Prostate gland (tissue), 2 donors: ENCODE measurements at regions not wholly inside any gene's neighbourhood (a gene's known extent, or its start where the extent isn't known, plus 50 kb on each side); places are given as distances from the start of the nearest gene placed in this dataset.

Experiments
- CTCF ChIP-seq, 4 experiments: fragments of 200-600 bp in 2 of 4; fragments of 450-650 bp in 2 of 4; sonication (generic) in 2 of 4; IDR thresholded peaks; 1 replicate in 3 of 4; 2 replicates in 1 of 4; pipeline ENCODE4 v1.5.1; 2016 to 2019; ENCODE audit warnings: antibody characterized with exemption in 4 of 4, mild to moderate bottlenecking in 2 of 4, moderate library complexity in 2 of 4
- POLR2AphosphoS5 ChIP-seq: sonication (generic); formaldehyde crosslinking; IDR thresholded peaks from one replicate; pipeline ENCODE4 v1.6.1; 2017; ENCODE audit warnings: antibody characterized with exemption

GRCh38 chrX:15072880-15073279 lies 197.0 kb downstream of the ASB9 start:
- TF ChIP-seq CTCF (IDR thresholded peaks at IDR 0.05) (no peak), POLR2AphosphoS5 (no peak)
